Erythroblast (primary cell): ENCODE measurements at regions not wholly inside any gene's neighbourhood (a gene's known extent, or its start where the extent isn't known, plus 50 kb on each side); places are given as distances from the start of the nearest gene placed in this dataset.

Experiments used
- GATA1 ChIP-seq: IDR thresholded peaks from 2 replicates; pipeline ENCODE4 v1.6.1; 2011; ENCODE audit warnings: low read depth, mild to moderate bottlenecking, control low read depth, low read length, moderate library complexity
- POLR2A ChIP-seq: IDR thresholded peaks from 2 replicates; pipeline ENCODE4 v1.6.1; 2011; ENCODE audit warnings: mild to moderate bottlenecking, low read length

- TF ChIP-seq POLR2A (no peak), GATA1 (no peak)
Observed at GRCh38 chr11:23201936-23202522, 341.8 kb upstream of the CCDC179 start.
